ENCODE measurements at regions not wholly inside any gene's neighbourhood (a gene's known extent, or its start where the extent isn't known, plus 50 kb on each side); places are given as distances from the start of the nearest gene placed in this dataset.

DNA sequence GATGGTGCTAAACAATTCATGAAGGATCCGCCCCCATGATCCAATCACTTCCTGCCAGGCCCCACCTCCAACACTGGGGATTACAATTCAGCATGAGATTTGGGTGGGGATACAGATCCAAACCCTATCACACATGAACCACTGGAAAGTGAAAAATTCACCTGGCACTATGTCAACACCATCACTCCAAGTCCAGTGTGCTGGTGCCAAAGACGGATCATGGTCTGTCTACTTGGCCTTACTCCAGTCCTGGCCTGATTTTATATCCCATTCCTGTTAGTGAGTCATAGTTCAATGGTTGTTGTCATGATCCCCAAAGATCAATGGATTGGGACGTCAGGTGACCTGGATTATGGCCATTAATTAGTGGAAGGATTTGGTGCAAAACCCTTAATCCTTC lies 147.4 kb upstream of the RPS23 start (continued):
- TF ChIP-seq REST (IDR thresholded peaks at IDR 0.05) (no peak), YY1 (IDR thresholded peaks at IDR 0.05) (no peak), FOXA2 (IDR thresholded peaks at IDR 0.05) (no peak), SP1 (IDR thresholded peaks at IDR 0.05) (no peak), RXRA (IDR thresholded peaks at IDR 0.05) (no peak), HNF4A (conservative IDR thresholded peaks at IDR 0.05) (no peak), FOXA1 (IDR thresholded peaks at IDR 0.05) (no peak), RAD21 (IDR thresholded peaks at IDR 0.05) (no peak)

GRCh38 chr5:82424211-82424610 lies 146.1 kb upstream of the RPS23 start:
- Histone ChIP-seq H3K9ac (ENCODE audit: low read depth in 1 of 2, low read length in 2 of 2) (no peak overlapping the region), H3K4me1 (ENCODE audit: control insufficient read depth in 4 of 4, insufficient read depth in 4 of 4, low read length in 3 of 4) (peaks cover 0 to 2% (median 0%) of the 10 kb centered on the region in 4 donors), H3K36me3 (ENCODE audit: control insufficient read depth in 4 of 4, insufficient read depth in 3 of 4, low read depth in 1 of 4, low read length in 3 of 4) (no peaks in the 10 kb centered on the region), H3K4me3 (ENCODE audit: low read depth in 1 of 3, low read length in 3 of 3) (no peak overlapping the region), H3K27ac (ENCODE audit: low read depth in 1 of 2, low read length in 2 of 2) (no peak overlapping the region), H3K9me3 (ENCODE audit: control insufficient read depth in 4 of 4, low read length in 3 of 4) (no peaks in the 10 kb centered on the region), H3K27me3 (ENCODE audit: control insufficient read depth in 4 of 4, insufficient read depth in 4 of 4, low read length in 3 of 4) (no peaks in the 10 kb centered on the region)
- no peak for DNase-seq (ENCODE audit: low spot score)
- WGBS, result 89% methylated on average over 3 of the region's 3 CpGs
- TF ChIP-seq TAF1 (conservative IDR thresholded peaks at IDR 0.05), result no peak
- no peak for TF ChIP-seq MAX (IDR thresholded peaks at IDR 0.05)
- TF ChIP-seq FOXA2 (IDR thresholded peaks at IDR 0.05), result no peak
- TF ChIP-seq HNF4A (conservative IDR thresholded peaks at IDR 0.05), result no peak
- no peak for TF ChIP-seq JUND (IDR thresholded peaks at IDR 0.05)
- no peak for TF ChIP-seq REST (IDR thresholded peaks at IDR 0.05)
- no peak for TF ChIP-seq SP1 (IDR thresholded peaks at IDR 0.05)

DNA sequence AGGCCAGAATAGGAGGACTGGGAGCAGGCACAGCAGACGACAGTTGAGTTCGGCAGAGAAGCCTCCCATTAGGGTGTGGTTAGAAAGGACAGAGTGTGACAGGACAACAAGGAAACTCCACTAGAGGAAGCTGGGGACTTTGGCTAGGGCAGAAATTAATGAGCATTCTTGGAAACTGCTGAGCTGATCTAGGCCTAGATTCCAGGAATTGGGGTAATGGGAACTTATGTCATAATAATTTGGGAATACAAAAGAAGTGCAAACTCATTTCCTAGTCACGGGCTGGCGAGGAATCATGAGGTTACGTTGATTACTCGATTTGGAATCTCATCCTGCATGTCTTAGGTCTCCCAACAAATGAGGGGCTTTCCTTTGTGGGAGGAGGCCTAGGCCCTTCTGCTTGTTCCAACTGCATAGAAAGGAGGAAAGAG lies 144.6 kb upstream of the RPS23 start:
- WGBS, result 75% methylated on average over 6 of the region's 6 CpGs
- no peak for DNase-seq (ENCODE audit: low spot score)
- no peak overlapping the region for H3K27ac ChIP-seq (ENCODE audit: low read depth in 1 of 2, low read length in 2 of 2)
- H3K36me3 ChIP-seq (ENCODE audit: control insufficient read depth in 4 of 4, insufficient read depth in 3 of 4, low read depth in 1 of 4, low read length in 3 of 4), result no peaks in the 10 kb centered on the region
- no peak overlapping the region for H3K4me3 ChIP-seq (ENCODE audit: low read depth in 1 of 3, low read length in 3 of 3)
- TF ChIP-seq, protein P1, sequence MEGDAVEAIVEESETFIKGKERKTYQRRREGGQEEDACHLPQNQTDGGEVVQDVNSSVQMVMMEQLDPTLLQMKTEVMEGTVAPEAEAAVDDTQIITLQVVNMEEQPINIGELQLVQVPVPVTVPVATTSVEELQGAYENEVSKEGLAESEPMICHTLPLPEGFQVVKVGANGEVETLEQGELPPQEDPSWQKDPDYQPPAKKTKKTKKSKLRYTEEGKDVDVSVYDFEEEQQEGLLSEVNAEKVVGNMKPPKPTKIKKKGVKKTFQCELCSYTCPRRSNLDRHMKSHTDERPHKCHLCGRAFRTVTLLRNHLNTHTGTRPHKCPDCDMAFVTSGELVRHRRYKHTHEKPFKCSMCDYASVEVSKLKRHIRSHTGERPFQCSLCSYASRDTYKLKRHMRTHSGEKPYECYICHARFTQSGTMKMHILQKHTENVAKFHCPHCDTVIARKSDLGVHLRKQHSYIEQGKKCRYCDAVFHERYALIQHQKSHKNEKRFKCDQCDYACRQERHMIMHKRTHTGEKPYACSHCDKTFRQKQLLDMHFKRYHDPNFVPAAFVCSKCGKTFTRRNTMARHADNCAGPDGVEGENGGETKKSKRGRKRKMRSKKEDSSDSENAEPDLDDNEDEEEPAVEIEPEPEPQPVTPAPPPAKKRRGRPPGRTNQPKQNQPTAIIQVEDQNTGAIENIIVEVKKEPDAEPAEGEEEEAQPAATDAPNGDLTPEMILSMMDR (IDR thresholded peaks at IDR 0.05; ENCODE audit: low read depth, low read length, missing input control), result no peak
- no peak for TF ChIP-seq JUND (IDR thresholded peaks at IDR 0.05)
- no peak for TF ChIP-seq YY1 (IDR thresholded peaks at IDR 0.05)
- TF ChIP-seq NR2F2 (IDR thresholded peaks at IDR 0.05), result no peak
- TF ChIP-seq FOXA1 (IDR thresholded peaks at IDR 0.05), result no peak
- no peak for TF ChIP-seq FOXA2 (IDR thresholded peaks at IDR 0.05)
- TF ChIP-seq, protein P2, sequence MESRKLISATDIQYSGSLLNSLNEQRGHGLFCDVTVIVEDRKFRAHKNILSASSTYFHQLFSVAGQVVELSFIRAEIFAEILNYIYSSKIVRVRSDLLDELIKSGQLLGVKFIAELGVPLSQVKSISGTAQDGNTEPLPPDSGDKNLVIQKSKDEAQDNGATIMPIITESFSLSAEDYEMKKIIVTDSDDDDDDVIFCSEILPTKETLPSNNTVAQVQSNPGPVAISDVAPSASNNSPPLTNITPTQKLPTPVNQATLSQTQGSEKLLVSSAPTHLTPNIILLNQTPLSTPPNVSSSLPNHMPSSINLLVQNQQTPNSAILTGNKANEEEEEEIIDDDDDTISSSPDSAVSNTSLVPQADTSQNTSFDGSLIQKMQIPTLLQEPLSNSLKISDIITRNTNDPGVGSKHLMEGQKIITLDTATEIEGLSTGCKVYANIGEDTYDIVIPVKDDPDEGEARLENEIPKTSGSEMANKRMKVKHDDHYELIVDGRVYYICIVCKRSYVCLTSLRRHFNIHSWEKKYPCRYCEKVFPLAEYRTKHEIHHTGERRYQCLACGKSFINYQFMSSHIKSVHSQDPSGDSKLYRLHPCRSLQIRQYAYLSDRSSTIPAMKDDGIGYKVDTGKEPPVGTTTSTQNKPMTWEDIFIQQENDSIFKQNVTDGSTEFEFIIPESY (IDR thresholded peaks at IDR 0.05), result no peak
- TF ChIP-seq EGR1 (IDR thresholded peaks at IDR 0.05; ENCODE audit: low read depth in 2 of 2), result no peak
- no peak for TF ChIP-seq GABPA (IDR thresholded peaks at IDR 0.05 in 1 of 2, conservative IDR thresholded peaks at IDR 0.05 in 1 of 2)
- TF ChIP-seq RAD21 (IDR thresholded peaks at IDR 0.05), result no peak
- TF ChIP-seq HNF4A (conservative IDR thresholded peaks at IDR 0.05), result no peak
- no peak for TF ChIP-seq SP1 (IDR thresholded peaks at IDR 0.05)
- no peak for TF ChIP-seq TAF1 (conservative IDR thresholded peaks at IDR 0.05)
- H3K27me3 ChIP-seq (ENCODE audit: control insufficient read depth in 4 of 4, insufficient read depth in 4 of 4, low read length in 3 of 4), result no peaks in the 10 kb centered on the region
- no peak overlapping the region for H3K9ac ChIP-seq (ENCODE audit: low read depth in 1 of 2, low read length in 2 of 2)
- H3K9me3 ChIP-seq (ENCODE audit: control insufficient read depth in 4 of 4, low read length in 3 of 4), result no peaks in the 10 kb centered on the region
- H3K4me1 ChIP-seq (ENCODE audit: control insufficient read depth in 4 of 4, insufficient read depth in 4 of 4, low read length in 3 of 4), result peaks cover 0 to 2% (median 0%) of the 10 kb centered on the region in 4 donors
